ENCODE measurements at regions not wholly inside any gene's neighbourhood (a gene's known extent, or its start where the extent isn't known, plus 50 kb on each side); places are given as distances from the start of the nearest gene placed in this dataset.

DNA sequence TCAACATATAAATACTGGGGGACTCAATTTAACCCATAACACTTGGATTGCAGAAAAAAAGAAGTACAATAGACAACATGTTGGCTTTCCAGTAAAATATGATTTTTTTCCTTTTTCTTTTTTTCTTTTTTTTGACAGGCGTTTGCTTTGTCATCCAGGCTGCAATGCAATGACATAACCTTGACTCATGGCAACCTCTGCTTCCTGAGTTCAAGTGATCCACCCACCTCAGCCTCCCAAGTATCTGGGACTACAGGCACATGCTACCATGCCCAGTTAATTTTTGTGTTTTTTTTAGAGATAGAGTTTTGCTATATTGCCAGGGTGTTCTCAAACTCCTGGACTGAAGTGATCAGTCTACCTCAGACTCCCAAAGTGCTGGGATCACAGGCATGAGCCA, 1512.0 kb upstream of the PRMT6 start:
- dilution Hi-C loops (cut with MboI; ENCODE audit: extremely low pct_ligation_motif_present, low sequenced_read_pairs) = no loop called here
- no peaks in the 10 kb centered on the region for H4K20me1 ChIP-seq (replicated peaks; ENCODE audit: control insufficient read depth, extremely low read depth, insufficient read depth, low read length)
- no peak overlapping the region for H3K4me3 ChIP-seq (replicated peaks in 1 of 3; ENCODE audit: insufficient read depth in 1 of 3, low read depth in 1 of 3, low read length in 3 of 3)
- intact Hi-C loops (cut with micrococcal nuclease) = no loop called here
- CTCF ChIA-PET = no interaction called here
- H3K27me3 ChIP-seq (ENCODE audit: control insufficient read depth in 2 of 2, insufficient read depth in 2 of 2, low read length in 2 of 2) = no peaks in the 10 kb centered on the region
- H3K4me2 ChIP-seq (ENCODE audit: insufficient read depth, low read length) = no peak overlapping the region
- H3K79me2 ChIP-seq (ENCODE audit: control insufficient read depth, insufficient read depth, low read length) = no peaks in the 10 kb centered on the region
- POLR2A ChIA-PET = no interaction called here
- no TSS peak for BruUV-seq (replicated peaks)
- H3K4me1 ChIP-seq (ENCODE audit: control insufficient read depth, extremely low read depth, insufficient read depth, low read length) = no peaks in the 10 kb centered on the region
- no peak for TF ChIP-seq JUN (IDR thresholded peaks at IDR 0.05; ENCODE audit: borderline replicate concordance, insufficient read depth, insufficient read length, low read depth)
- TF ChIP-seq FOS (IDR thresholded peaks at IDR 0.05; ENCODE audit: borderline replicate concordance, insufficient read depth, low read length) = no peak
- TF ChIP-seq GATA2 (IDR thresholded peaks at IDR 0.05; ENCODE audit: insufficient read depth, insufficient read length, low read depth, low read length) = no peak
- no peak for TF ChIP-seq POLR2AphosphoS5 (IDR thresholded peaks at IDR 0.05; ENCODE audit: insufficient read depth, low read depth, low read length)
- TF ChIP-seq, protein P1, sequence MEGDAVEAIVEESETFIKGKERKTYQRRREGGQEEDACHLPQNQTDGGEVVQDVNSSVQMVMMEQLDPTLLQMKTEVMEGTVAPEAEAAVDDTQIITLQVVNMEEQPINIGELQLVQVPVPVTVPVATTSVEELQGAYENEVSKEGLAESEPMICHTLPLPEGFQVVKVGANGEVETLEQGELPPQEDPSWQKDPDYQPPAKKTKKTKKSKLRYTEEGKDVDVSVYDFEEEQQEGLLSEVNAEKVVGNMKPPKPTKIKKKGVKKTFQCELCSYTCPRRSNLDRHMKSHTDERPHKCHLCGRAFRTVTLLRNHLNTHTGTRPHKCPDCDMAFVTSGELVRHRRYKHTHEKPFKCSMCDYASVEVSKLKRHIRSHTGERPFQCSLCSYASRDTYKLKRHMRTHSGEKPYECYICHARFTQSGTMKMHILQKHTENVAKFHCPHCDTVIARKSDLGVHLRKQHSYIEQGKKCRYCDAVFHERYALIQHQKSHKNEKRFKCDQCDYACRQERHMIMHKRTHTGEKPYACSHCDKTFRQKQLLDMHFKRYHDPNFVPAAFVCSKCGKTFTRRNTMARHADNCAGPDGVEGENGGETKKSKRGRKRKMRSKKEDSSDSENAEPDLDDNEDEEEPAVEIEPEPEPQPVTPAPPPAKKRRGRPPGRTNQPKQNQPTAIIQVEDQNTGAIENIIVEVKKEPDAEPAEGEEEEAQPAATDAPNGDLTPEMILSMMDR (IDR thresholded peaks at IDR 0.05; ENCODE audit: extremely low read depth in 1 of 2, insufficient read depth in 1 of 2, low read depth in 1 of 2, low read length in 2 of 2) = no peak
- TF ChIP-seq MYC (IDR thresholded peaks at IDR 0.05; ENCODE audit: low read depth, low read length) = no peak
- TF ChIP-seq, protein P2, sequence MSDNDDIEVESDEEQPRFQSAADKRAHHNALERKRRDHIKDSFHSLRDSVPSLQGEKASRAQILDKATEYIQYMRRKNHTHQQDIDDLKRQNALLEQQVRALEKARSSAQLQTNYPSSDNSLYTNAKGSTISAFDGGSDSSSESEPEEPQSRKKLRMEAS (IDR thresholded peaks at IDR 0.05; ENCODE audit: insufficient read depth, insufficient read length) = no peak
- TF ChIP-seq EZH2 (IDR thresholded peaks at IDR 0.05; ENCODE audit: borderline replicate concordance, low read depth, low read length, severe bottlenecking) = no peak
- TF ChIP-seq POLR2A (IDR thresholded peaks at IDR 0.05; ENCODE audit: low read depth, low read length) = no peak
- no peak overlapping the region for H3K9ac ChIP-seq (replicated peaks; ENCODE audit: extremely low read depth, insufficient read depth, low read length)
- FAIRE-seq = no peak
- H3K36me3 ChIP-seq (ENCODE audit: control insufficient read depth in 2 of 2, extremely low read depth in 1 of 2, insufficient read depth in 2 of 2, low read length in 2 of 2) = no peaks in the 10 kb centered on the region
- H3K9me1 ChIP-seq (replicated peaks; ENCODE audit: control insufficient read depth, extremely low read depth, insufficient read depth, low read length) = no peaks in the 10 kb centered on the region
- H2AFZ ChIP-seq (ENCODE audit: low read depth, low read length) = no peak overlapping the region
- H3K9me3 ChIP-seq (replicated peaks; ENCODE audit: control insufficient read depth, insufficient read depth, low read length) = peaks cover 1% of the 10 kb centered on the region
- DNase-seq (ENCODE audit: low read depth, low spot score) = no peak
- H3K27ac ChIP-seq (ENCODE audit: insufficient read depth, low read depth, low read length) = no peak overlapping the region

All from endothelial cell of umbilical vein (primary cell).